ENCODE measurements at regions not wholly inside any gene's neighbourhood (a gene's known extent, or its start where the extent isn't known, plus 50 kb on each side); places are given as distances from the start of the nearest gene placed in this dataset.
A peak's percentile ranks its signal among the peaks of the same experiment; 100 is the strongest.

DNA sequence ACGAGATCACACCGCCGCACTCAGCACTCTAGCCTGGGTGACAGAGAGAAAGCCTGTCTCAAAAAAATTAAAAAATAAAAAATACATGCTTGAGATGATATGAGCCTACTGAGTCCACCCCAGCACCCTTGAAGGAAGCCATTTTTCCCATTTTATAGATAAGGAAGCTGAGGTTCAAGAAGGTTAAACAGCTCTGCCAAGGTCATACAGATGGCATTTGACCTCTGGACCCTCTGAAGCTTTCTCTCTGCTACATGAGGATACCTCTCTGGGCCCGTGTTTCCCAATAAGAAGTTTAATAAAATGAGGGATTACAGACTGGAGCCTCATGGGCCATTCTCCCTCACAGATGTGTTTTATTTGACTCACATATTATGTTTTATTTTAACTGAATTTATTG is 53.9 kb upstream of the PNMA1 start:
- TF ChIP-seq ZBTB7A (IDR thresholded peaks at IDR 0.05; ENCODE audit: low read depth) (no peak), TCF12 (IDR thresholded peaks at IDR 0.05; ENCODE audit: low read depth) (no peak), YY1 (IDR thresholded peaks at IDR 0.05; ENCODE audit: low read depth) (no peak), NFIC (IDR thresholded peaks at IDR 0.05) (no peak), CREB1 (IDR thresholded peaks at IDR 0.05; ENCODE audit: low read depth) (no peak), MAX (IDR thresholded peaks at IDR 0.05) (no peak), FOXM1 (IDR thresholded peaks at IDR 0.05; ENCODE audit: borderline replicate concordance, low read depth) (no peak), TEAD4 (IDR thresholded peaks at IDR 0.05) (no peak), CEBPB (IDR thresholded peaks at IDR 0.05) (no peak), RAD21 (IDR thresholded peaks at IDR 0.05; ENCODE audit: low read depth) (no peak), TAF1 (IDR thresholded peaks at IDR 0.05; ENCODE audit: low read depth) (no peak), EP300 (IDR thresholded peaks at IDR 0.05; ENCODE audit: borderline replicate concordance) (no peak), EGR1 (IDR thresholded peaks at IDR 0.05) (no peak)
- TF ChIP-seq, protein P1, sequence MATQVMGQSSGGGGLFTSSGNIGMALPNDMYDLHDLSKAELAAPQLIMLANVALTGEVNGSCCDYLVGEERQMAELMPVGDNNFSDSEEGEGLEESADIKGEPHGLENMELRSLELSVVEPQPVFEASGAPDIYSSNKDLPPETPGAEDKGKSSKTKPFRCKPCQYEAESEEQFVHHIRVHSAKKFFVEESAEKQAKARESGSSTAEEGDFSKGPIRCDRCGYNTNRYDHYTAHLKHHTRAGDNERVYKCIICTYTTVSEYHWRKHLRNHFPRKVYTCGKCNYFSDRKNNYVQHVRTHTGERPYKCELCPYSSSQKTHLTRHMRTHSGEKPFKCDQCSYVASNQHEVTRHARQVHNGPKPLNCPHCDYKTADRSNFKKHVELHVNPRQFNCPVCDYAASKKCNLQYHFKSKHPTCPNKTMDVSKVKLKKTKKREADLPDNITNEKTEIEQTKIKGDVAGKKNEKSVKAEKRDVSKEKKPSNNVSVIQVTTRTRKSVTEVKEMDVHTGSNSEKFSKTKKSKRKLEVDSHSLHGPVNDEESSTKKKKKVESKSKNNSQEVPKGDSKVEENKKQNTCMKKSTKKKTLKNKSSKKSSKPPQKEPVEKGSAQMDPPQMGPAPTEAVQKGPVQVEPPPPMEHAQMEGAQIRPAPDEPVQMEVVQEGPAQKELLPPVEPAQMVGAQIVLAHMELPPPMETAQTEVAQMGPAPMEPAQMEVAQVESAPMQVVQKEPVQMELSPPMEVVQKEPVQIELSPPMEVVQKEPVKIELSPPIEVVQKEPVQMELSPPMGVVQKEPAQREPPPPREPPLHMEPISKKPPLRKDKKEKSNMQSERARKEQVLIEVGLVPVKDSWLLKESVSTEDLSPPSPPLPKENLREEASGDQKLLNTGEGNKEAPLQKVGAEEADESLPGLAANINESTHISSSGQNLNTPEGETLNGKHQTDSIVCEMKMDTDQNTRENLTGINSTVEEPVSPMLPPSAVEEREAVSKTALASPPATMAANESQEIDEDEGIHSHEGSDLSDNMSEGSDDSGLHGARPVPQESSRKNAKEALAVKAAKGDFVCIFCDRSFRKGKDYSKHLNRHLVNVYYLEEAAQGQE (IDR thresholded peaks at IDR 0.05; ENCODE audit: low read depth) = no peak
- TF ChIP-seq, protein P2, sequence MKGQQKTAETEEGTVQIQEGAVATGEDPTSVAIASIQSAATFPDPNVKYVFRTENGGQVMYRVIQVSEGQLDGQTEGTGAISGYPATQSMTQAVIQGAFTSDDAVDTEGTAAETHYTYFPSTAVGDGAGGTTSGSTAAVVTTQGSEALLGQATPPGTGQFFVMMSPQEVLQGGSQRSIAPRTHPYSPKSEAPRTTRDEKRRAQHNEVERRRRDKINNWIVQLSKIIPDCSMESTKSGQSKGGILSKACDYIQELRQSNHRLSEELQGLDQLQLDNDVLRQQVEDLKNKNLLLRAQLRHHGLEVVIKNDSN (IDR thresholded peaks at IDR 0.05) = no peak

GRCh38 chr14:73764406-73765280 is 50.5 kb upstream of the PNMA1 start:
- TF ChIP-seq MAX (IDR thresholded peaks at IDR 0.05) (peak; percentile 46), YY1 (IDR thresholded peaks at IDR 0.05; ENCODE audit: low read depth) (no peak), TEAD4 (IDR thresholded peaks at IDR 0.05) (no peak), RAD21 (IDR thresholded peaks at IDR 0.05; ENCODE audit: low read depth) (peak; percentile 14; the same call in 1 of the 2 replicates), CEBPB (IDR thresholded peaks at IDR 0.05) (no peak), ZBTB7A (IDR thresholded peaks at IDR 0.05; ENCODE audit: low read depth) (no peak), NFIC (IDR thresholded peaks at IDR 0.05) (peak; percentile 92), FOXM1 (IDR thresholded peaks at IDR 0.05; ENCODE audit: borderline replicate concordance, low read depth) (peak; percentile 74; the same call in 1 of the 2 replicates), TCF12 (IDR thresholded peaks at IDR 0.05; ENCODE audit: low read depth) (no peak), EP300 (IDR thresholded peaks at IDR 0.05; ENCODE audit: borderline replicate concordance) (peak; percentile 66; the same call in 1 of the 2 replicates), TAF1 (IDR thresholded peaks at IDR 0.05; ENCODE audit: low read depth) (no peak)
- TF ChIP-seq, protein P2 (IDR thresholded peaks at IDR 0.05) = no peak
